GM18951 (cell line): ENCODE measurements at regions not wholly inside any gene's neighbourhood (a gene's known extent, or its start where the extent isn't known, plus 50 kb on each side); places are given as distances from the start of the nearest gene placed in this dataset.
"Not testable (repeated sequence)": the region's sequence is repeated elsewhere in the genome, so short reads cannot be mapped to it uniquely, and the experiment has no call there.

ENCODE experiments used
- in situ Hi-C: fragments of 300-500 bp; cut with MboI; formaldehyde crosslinking; loops from one replicate; pipeline ENCODE4 v1.12.0; 2022; ENCODE audit warnings: low sequenced_read_pairs, mixed read lengths, inconsistent platforms; ENCODE audit not compliant: unreplicated experiment

- in situ Hi-C loops = not testable (repeated sequence)
These were observed 181.9 kb downstream of the BCL2L11 start for GRCh38 chr2:111302397-111303218.

GRCh38 chr2:111307302-111307701 lies 186.6 kb downstream of the BCL2L11 start:
- in situ Hi-C loops = not testable (repeated sequence)

- in situ Hi-C loops = not testable (repeated sequence)
These were observed 188.7 kb downstream of the BCL2L11 start for GRCh38 chr2:111309231-111310075.

GRCh38 chr2:111310395-111310794 lies 189.7 kb downstream of the BCL2L11 start:
- in situ Hi-C loops = not testable (repeated sequence)

- in situ Hi-C loops = not testable (repeated sequence)
These were observed 190.9 kb downstream of the BCL2L11 start for GRCh38 chr2:111311568-111311967.

GRCh38 chr2:111312897-111313607 lies 192.3 kb downstream of the BCL2L11 start:
- in situ Hi-C loops = not testable (repeated sequence)

- in situ Hi-C loops = not testable (repeated sequence)
These were observed 193.0 kb downstream of the BCL2L11 start for GRCh38 chr2:111313711-111314110.

- in situ Hi-C loops = not testable (repeated sequence)
These were observed 194.6 kb downstream of the BCL2L11 start for GRCh38 chr2:111315188-111315917.

GRCh38 chr2:111316221-111316741 lies 195.6 kb downstream of the BCL2L11 start:
- in situ Hi-C loops = not testable (repeated sequence)

- in situ Hi-C loops = not testable (repeated sequence)
These were observed 196.3 kb downstream of the BCL2L11 start for GRCh38 chr2:111316881-111317549.

- in situ Hi-C loops = not testable (repeated sequence)
These were observed 198.8 kb downstream of the BCL2L11 start for GRCh38 chr2:111319552-111319951.

GRCh38 chr2:111320264-111320663 lies 199.6 kb downstream of the BCL2L11 start:
- in situ Hi-C loops = not testable (repeated sequence)

GRCh38 chr2:111320965-111321364 lies 200.3 kb downstream of the BCL2L11 start:
- in situ Hi-C loops = not testable (repeated sequence)

GRCh38 chr2:111323384-111323783 lies 202.7 kb downstream of the BCL2L11 start:
- in situ Hi-C loops = not testable (repeated sequence)

GRCh38 chr2:111327726-111328125 lies 207.0 kb downstream of the BCL2L11 start:
- in situ Hi-C loops = not testable (repeated sequence)

- in situ Hi-C loops = not testable (repeated sequence)
These were observed 208.6 kb downstream of the BCL2L11 start for GRCh38 chr2:111329309-111329708.

GRCh38 chr2:111331099-111331724 lies 210.5 kb downstream of the BCL2L11 start:
- in situ Hi-C loops = not testable (repeated sequence)

- in situ Hi-C loops = not testable (repeated sequence)
These were observed 214.7 kb downstream of the BCL2L11 start for GRCh38 chr2:111335220-111335907.
